ENCODE measurements at regions not wholly inside any gene's neighbourhood (a gene's known extent, or its start where the extent isn't known, plus 50 kb on each side); places are given as distances from the start of the nearest gene placed in this dataset.

DNA sequence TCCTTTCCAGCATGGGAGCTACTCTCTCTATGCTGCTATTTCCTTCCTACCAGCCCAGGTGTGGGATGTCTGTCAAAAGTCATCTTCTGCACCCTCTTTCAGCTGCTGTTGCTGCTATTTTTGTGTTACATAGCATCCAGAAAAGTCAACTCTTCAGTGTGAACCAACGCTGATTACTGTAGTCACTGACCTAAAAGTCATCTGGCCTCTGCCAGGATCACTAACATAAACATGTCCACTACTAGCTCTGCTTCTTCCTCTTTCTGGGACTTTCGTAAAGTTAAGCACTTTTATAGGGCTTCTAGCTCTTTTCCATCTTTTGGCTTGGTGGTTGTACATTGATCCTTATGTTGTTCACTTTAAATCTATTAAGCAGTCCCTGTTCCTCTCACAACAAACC is 90.2 kb upstream of the CARD18 start:
- TF ChIP-seq EP300 (IDR thresholded peaks at IDR 0.05) = no peak
- TF ChIP-seq CTCF (IDR thresholded peaks at IDR 0.05) = no peak
- no peak for TF ChIP-seq POLR2AphosphoS5 (IDR thresholded peaks at IDR 0.05)
